HG03354 (cell line): ENCODE measurements at regions not wholly inside any gene's neighbourhood (a gene's known extent, or its start where the extent isn't known, plus 50 kb on each side); places are given as distances from the start of the nearest gene placed in this dataset.
A peak's percentile ranks its signal among the peaks of the same experiment; 100 is the strongest.

ENCODE experiments used
- ATAC-seq: cut with Tn5 transposase; IDR thresholded peaks from one replicate; pipeline ENCODE4 v1.9.1; 2021; ENCODE audit warnings: mild to moderate bottlenecking; ENCODE audit not compliant: unreplicated experiment, poor library complexity, severe bottlenecking

DNA sequence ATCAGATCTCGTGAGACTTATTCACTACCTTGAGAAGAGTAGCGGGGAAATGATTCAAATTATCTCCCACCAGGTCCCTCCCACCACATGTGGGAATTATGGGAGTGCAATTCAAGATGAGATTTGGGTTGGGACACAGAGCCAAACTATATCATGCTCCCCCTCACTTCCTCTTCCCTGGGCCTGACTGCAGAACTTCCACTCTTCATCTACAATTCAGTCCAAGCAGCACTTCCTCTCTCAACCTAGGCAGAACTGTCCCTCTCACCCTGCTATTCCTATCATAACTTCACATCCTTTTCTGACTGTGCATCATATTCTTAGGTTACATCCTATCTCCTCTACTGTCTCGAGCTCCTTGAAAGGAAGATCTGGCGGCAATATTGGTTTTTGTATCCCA lies 184.0 kb upstream of the HDDC2 start:
- no peak for ATAC-seq

DNA sequence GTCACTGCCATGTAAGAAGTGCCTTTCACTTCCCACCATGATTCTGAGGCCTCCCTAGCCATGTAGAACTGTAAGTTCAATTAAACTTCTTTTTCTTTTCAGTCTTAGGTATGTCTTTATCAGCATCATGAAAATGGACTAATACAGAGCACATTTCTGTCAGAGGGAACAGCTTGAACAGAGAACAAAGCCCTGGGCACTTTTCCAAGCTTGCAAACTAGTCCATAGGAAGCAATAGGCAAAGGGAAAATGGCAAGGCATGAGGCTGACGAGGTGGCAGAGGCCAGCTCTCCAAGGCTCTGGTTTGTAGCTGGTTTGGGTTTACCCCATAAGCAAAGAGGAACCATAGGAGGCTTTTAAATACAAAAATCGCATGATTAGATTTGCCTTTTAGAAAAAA lies 185.1 kb upstream of the HDDC2 start:
- no peak for ATAC-seq

DNA sequence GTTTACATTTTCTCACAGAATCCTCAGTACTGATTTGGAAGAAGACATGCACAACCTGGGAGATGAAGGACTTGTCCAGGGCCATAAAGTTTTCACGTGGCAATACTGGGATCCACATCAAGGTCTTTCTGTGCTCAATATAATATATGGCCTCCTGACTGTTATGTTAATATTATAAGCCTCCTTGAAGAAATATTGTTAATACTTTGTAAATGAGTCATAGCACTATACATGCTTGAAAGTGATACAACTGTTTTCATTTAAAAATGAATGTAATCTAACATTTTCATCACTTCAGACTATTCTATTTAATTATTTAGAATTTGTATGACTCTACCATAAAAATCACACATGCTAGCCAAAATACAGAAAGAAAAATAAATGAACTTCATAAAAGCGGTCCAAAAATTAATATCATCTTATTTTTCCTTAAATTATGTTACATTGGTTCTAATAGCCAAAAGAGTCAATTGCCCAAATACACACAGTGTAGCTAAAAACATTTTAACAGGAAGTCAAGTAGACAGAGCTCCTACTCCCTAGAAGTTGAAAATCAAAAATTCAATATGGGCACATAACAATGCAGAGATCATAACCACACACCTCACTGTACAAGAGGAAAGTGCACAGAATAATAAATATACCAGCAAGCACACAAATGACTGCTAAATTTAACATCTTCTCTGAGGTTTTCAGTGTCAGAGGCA lies 188.0 kb upstream of the HDDC2 start:
- no peak for ATAC-seq

DNA sequence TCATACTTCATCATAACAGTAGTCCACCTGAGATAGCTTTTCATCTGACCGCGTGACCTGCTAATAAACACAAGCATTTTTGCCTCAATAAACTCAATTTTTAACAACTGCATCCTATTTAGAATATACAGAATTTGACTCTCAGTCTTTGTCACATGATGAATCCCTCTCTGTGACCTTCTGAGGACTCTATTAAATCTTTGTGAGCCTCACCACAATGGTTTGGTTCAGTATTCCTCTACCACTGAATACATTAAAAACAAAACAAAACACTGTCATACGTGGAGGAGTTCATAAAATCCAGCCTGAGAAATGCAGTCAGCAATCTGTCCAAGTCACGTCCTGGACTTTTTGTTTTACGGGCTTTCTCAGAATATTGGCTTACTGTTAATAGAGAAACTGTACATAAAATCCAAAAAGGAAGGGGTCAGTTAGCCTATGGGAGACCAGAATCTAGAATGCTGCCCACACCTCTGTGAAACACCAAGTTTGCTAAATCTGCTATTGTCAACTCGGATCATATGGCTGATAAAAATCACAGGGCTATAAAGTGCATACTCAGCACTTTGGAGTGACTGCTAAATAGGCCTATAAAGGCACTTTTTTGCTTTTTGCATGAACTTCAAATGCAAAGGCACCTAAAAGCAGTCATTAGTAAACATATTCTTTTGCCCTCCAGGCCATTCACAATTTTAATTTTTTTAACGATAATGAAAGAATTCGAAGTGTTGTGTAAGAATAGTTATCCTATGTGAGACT lies 190.3 kb upstream of the HDDC2 start:
- no peak for ATAC-seq

DNA sequence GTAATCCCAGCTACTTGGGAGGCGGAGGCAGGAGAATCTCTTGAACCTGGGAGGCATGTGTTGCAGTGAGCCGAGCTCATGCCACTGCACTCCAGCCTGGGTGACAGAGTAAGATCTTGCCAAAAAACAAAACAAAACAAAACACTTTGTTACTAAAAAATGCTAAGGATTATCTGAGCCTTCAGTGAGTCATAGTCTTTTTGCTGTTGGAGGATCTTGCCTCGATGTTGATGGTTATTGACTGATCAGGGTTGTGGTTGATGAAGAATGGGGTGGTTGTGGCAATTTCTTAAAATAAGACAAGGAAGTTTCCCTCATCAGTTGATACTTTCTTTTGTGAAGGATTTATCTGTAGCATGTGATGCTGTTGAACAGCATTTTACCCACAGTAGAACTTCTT lies 196.8 kb upstream of the HDDC2 start:
- no peak for ATAC-seq

DNA sequence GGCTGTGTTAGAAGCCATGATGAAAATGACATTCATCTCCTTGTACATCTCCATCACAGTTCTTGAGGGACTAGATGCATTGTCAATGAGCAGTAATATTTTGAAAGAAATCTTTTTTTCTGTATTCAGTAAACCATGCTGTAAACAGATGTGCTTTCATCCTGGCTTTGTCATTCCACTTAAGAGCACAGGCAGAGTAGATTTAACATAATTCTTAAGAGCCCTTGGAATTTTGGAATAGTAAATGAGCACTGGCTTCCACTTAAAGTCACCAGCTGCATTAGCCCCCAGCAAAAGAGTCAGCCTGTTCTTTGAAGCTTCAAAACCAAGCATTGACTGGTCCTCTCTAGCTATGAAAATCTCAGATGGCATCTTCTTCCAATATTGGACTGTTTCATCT lies 197.8 kb upstream of the HDDC2 start:
- ATAC-seq, result no peak

DNA sequence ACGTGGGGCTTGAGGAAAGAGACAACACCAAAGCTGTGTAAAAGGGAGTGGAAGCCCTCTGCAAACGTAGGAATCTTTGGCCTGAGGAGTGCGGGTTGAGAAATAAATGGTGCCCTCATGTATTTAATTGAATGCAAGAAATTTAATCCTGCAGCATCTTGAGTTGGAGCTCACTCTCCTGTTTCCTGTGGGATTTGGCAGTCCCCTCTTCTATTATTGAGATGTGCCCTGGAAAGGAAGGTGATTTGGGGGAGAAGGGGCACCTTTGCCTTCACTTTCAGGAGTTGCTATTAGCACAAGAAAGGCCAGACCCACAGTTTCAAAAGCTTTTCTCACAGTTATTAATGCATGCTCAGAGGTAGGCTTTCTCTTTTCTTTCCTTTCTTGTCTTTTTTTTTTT lies 201.4 kb upstream of the HDDC2 start:
- ATAC-seq, result no peak

DNA sequence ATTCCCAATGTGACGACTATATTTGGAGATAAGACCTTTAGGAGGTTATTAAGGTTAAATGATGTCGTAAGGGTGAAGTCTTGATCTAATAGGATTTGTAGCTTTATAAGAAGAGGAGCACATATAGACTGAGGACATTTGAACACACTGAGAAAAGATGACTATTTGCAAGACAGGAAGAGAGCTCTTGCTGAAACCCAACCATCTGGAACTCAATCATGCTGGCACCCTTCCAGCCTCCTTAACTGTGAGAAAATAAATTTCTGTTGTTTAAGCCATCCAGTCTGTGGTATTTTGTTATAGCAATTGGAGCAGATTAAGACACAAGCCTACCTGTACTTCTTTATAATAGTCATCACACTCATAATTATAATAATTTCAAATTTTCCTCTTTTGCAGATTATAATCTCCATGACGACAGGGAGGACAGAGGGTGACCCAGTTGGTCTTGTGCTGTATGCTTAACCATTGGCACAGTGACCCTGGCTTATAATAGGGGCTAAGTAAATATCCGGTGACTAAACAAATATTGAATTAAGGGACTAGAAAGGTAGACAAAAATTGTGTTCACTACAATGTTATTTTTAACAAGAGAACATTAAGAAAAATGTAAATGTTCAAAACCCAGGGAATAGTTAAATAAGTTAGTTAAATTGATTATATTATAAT lies 206.4 kb upstream of the HDDC2 start:
- ATAC-seq, result no peak

DNA sequence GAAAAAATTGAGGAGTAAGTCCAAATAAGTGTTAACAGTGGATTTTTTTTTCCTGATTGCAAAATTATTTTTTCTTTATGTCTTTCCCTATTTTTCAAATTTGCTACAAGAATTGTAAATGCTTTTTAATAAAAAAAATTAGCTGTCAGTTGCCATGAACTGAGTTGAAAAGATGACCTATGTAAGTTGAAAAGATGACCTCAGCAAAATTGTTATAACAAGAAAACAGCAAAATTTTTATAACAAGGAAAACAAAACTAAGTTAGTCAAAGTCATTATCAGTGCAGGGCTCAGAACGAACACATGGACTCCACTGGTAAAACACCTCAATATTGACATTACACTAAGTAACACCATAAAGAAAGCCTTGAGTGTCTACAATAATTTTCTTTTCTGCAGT lies 207.0 kb upstream of the HDDC2 start:
- ATAC-seq, result no peak

DNA sequence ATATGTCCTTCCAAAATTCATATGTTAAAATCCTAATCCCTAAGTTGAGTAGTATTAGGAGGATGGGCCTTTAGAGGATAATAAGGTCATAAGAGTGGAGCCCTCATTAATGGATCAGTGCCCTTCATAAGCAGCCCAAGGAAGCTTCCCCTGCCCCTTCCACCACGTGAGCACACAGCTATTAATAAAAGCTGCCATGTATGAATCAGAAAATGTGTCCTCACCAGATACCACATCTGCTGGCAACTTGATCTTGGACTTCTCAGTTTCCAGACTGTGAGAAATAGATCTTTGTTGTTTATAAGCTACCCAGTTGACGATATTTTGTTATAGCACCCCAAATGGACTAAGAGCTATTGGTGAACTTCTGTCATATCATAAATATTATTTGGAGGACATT lies 207.7 kb upstream of the HDDC2 start:
- ATAC-seq, result no peak

DNA sequence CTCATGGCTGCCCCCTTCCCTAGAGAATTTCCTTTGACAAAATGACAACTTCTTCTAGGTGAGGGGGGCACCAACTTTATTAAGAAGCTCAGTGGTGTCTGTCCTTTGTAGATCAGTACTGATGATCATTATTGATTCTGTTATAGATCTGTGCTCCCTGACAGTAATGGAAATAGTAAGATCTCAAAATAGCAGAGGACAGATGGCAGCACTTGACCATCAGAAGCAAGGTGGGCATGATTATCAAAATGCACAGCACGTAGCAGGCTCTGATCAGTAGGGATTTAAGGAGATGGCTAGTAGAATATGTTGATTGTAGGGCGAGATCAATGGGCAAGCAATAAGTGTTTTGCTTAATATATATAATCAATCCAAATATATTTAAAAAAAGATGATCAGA lies 208.6 kb upstream of the HDDC2 start:
- ATAC-seq, result no peak

DNA sequence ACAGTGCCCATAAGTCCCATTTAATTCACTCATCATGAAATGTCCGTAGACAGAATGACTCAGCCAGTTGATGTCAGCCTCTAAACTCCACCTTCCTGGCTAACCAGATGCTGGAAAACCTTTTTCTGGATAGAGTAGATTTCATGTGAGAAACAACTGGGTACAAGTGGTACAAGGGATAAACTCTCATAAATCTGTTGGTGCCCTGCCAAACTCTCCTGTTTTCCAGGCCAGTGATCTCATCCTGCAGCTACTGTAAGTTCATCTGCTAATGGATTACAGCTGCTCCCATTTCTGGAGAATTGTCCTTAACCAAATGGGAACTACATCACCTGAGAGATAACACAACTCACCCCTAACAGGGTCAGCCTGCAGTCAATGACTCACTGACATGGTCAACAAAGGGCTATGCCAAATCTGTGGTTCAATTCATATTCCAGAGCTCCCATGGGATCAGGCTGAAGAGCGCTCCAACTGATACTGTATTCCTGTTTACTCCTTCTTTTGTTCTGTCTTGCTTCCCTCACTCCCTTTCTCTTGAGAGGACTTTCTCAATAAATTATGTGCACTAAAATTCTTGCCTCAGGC lies 210.1 kb upstream of the HDDC2 start:
- no peak for ATAC-seq

DNA sequence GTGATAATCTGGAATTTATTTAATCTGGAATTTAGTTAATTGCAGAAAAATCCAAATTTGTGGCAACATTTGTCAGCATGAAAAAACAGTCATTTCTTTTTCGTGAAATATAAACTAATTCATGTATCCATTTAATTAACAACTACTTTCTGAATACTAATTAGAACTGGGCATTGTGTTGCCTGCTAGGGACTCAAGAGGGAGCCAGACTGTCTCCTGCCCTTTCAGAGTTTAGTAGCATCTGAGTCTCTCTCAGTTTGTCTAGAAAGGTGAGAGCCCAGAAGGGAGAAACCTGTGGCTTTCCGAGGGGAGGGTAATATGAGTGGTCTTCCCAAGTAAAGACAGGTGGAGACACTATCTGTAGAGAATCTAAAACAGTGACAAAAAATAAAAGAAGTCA lies 210.9 kb upstream of the HDDC2 start:
- peak; percentile 78 for ATAC-seq

DNA sequence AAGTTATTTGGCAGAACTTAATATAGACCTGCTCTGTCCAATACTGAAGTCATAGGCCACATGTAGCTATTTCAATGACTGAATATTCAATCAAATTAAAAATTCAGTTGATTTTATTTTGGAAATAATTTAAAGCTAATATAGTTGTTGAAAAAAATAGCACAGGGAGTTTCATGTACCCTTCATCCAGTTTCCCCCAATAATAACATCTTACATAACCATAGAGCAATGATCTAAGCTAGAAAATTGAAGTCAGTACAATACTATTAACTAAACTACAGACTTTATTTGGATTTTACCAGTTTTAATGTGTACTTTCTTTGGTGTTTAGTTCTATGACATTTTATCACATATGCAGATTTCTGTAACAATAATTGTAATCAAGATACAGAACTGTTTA lies 212.2 kb upstream of the HDDC2 start:
- ATAC-seq, result no peak

DNA sequence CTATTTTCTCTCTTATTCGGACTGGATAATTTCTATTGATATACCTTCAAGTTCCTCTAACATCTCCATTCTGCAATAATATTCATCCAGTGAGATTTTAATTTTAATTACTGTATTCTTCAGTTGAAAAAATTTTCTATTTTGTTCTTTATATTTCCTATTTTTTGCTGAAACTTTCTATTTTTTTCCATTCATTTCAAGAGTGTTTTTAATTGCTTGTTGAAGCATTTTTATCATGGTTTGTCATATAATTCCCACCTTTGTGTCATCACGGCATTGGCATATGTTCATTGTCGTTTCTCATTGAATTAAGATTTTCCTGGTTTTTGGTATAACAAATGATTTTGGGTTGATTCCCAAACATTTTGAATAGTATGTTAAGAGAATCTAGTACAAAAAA lies 214.9 kb upstream of the HDDC2 start:
- no peak for ATAC-seq

DNA sequence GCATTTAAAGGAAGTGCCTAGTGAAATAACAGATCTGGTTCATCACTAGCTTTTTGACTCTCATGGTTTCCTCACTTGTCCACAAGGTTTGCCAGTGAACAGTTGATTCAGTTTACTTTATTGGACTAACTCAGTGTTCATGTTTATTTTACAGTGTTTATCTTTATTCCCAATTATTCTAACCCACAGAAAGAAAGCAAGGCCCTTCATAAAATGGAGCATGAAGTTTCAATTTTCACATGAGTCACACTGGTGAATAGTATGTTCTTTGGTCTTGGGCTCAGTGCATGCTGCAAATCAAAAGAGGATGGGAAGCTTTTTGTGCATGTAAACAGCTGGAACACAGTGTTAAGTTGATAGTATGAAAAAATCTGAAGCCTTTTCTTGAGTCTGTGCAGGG lies 217.6 kb upstream of the HDDC2 start:
- no peak for ATAC-seq

DNA sequence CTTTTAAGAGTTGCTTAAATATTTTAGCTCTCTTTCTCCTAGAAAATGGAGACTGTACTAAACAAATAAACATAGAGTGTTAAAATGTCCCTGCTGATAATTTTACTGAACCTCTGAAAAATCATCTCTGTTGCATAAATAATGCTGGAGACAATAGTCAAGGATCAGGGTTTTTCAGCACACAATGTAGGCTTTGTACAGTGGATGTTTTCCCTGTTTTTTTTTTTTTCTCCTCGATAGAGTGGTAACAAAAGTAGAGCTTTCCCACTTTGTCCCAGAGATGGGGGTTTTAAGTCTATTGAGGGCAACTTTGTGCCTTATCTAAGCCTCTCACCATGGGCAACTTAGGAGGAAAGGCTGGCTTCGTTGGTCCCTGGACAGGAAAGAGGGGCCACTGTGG lies 222.6 kb upstream of the HDDC2 start:
- ATAC-seq, result no peak

DNA sequence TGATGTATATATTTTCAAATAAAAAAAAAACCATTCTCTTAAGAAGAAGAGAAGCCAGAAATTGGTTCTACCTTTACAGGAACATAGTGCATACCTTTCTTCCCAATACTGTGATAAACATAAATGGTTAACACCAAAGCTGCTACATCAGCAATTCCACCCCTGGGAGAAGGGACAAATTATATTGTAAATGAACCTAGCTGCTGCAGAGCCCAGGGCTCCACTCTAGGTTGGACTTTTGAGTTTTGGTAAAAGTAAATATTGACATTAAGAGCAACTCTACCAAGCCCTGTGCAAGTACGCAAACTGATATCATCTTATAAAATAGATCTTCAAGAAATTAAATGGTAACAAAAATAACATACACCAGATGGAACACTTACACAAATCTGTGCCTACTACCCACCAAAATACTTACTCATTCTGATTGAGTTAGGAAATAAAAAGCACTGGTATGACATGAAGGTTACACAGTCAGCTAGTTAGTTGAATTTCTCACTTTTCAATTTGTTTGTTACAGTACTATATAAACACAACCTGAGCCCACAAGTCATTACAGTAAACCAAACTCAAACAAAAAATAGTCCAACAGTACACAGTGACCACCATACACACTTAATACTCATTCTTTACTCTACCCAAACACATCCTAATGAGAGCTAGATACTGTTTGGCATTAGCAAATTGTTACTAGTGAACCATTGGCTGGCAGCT lies 223.3 kb upstream of the HEY2 start:
- no peak for ATAC-seq

DNA sequence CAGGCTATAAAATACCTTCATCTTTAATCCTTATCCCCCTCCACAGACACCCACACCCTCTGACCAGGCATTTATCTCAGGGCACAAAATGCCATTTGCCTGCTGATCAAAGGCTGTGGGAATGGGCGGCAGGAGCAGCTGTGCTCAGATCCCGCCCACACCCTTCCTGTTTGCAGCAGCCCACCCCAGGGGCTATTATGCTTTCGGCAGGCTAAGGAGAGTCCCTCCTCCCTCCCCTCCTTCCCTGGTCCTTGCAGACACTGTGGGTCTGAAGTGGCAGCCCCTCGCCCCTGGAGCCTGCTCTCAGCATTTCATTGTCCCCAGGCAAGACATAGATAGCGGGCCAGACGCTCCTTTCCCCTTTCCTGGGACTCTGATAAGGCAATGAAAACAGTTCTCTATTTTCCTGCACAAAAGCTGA lies 220.8 kb upstream of the HEY2 start:
- ATAC-seq, result no peak

DNA sequence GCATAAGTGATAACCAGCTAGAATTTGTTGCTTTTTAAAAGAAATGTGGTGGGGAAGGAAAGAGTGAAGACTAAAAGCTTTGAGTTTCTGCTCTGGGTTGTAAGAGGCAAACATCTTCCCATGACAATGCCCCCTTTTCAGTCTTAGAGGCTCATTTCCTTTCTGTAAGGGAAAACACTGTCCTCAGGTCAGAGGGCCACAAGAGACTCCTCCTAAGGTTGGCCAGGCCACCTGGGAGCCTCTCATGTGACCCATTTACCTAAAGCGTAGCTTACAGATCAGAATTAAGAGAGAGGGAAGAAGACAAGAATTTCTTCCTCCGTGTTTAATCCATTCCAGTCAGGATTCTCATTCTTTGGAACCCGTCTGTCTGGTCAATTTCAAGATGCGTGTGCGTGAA lies 220.4 kb upstream of the HEY2 start:
- ATAC-seq, result no peak
